ENCODE measurements at regions not wholly inside any gene's neighbourhood (a gene's known extent, or its start where the extent isn't known, plus 50 kb on each side); places are given as distances from the start of the nearest gene placed in this dataset.

GRCh38 chr16:6574146-6574545, 758.5 kb upstream of the RBFOX1 start:
- FAIRE-seq = no peak
- DNase-seq (ENCODE audit: insufficient read length, low spot score) = no peak
- no peak for TF ChIP-seq CTCF (IDR thresholded peaks at IDR 0.05; ENCODE audit: insufficient read depth, missing control alignments)

- TF ChIP-seq CTCF (IDR thresholded peaks at IDR 0.05; ENCODE audit: insufficient read depth, missing control alignments) = peak; percentile 48
- DNase-seq (ENCODE audit: insufficient read length, low spot score) = peak; percentile 35
- FAIRE-seq = no peak
Measured at GRCh38 chr16:6573577-6573976, 759.1 kb upstream of the RBFOX1 start.

- no peak for DNase-seq (ENCODE audit: insufficient read length, low spot score)
- FAIRE-seq = no peak
- no peak for TF ChIP-seq CTCF (IDR thresholded peaks at IDR 0.05; ENCODE audit: insufficient read depth, missing control alignments)
Measured at GRCh38 chr16:6571044-6571443, 761.6 kb upstream of the RBFOX1 start.

- FAIRE-seq (no peak), DNase-seq (ENCODE audit: insufficient read length, low spot score) (no peak)
- no peak for TF ChIP-seq CTCF (IDR thresholded peaks at IDR 0.05; ENCODE audit: insufficient read depth, missing control alignments)
Measured at GRCh38 chr16:6570530-6570929, 762.1 kb upstream of the RBFOX1 start.

GRCh38 chr16:6562986-6563385, 769.7 kb upstream of the RBFOX1 start:
- no peak for TF ChIP-seq CTCF (IDR thresholded peaks at IDR 0.05; ENCODE audit: insufficient read depth, missing control alignments)
- FAIRE-seq = no peak

GRCh38 chr16:6560306-6561100, 772.1 kb upstream of the RBFOX1 start:
- TF ChIP-seq CTCF (IDR thresholded peaks at IDR 0.05; ENCODE audit: insufficient read depth, missing control alignments) = no peak
- FAIRE-seq (no peak), DNase-seq (ENCODE audit: insufficient read length, low spot score) (no peak)

More at GRCh38 chr16:6562986-6563385, 769.7 kb upstream of the RBFOX1 start:
- no peak for DNase-seq (ENCODE audit: insufficient read length, low spot score)

- no peak for DNase-seq (ENCODE audit: insufficient read length, low spot score)
- no peak for FAIRE-seq
- TF ChIP-seq CTCF (IDR thresholded peaks at IDR 0.05; ENCODE audit: insufficient read depth, missing control alignments) = no peak
Measured at GRCh38 chr16:6558661-6559060, 774.0 kb upstream of the RBFOX1 start.
